WI38 (cell line): ENCODE measurements at regions not wholly inside any gene's neighbourhood (a gene's known extent, or its start where the extent isn't known, plus 50 kb on each side); places are given as distances from the start of the nearest gene placed in this dataset.

Source experiments
- H3K4me3 ChIP-seq: 2 replicates; pipeline ENCODE4 v1.5.1; 2011; ENCODE audit warnings: low read depth, mild to moderate bottlenecking, control low read depth, low read length
- TF ChIP-seq, protein P1 (sequence below): IDR thresholded peaks from 2 replicates; pipeline ENCODE4 v1.5.1; 2012; ENCODE audit warnings: low read depth, mild to moderate bottlenecking, control low read depth, low read length

DNA sequence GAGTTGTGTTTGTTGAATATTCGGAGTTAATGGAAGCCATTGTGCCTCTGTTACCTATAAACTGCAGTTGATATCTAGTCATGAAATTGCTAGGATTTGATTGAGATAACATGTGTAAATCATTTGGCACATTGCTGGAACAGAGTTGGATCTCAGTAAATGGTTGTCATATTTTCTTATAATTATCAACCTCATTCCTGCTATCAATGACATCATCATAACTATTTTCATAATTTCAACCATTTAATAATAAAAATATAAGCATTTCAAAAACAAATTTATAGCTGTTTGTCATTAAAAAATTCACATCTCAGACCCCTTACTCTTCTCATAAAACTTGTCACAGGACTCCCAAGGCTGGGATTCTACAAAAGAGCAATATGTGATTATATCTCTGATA lies 133.4 kb downstream of the PTGER3 start:
- H3K4me3 ChIP-seq = no peak overlapping the region
- TF ChIP-seq, protein P1, sequence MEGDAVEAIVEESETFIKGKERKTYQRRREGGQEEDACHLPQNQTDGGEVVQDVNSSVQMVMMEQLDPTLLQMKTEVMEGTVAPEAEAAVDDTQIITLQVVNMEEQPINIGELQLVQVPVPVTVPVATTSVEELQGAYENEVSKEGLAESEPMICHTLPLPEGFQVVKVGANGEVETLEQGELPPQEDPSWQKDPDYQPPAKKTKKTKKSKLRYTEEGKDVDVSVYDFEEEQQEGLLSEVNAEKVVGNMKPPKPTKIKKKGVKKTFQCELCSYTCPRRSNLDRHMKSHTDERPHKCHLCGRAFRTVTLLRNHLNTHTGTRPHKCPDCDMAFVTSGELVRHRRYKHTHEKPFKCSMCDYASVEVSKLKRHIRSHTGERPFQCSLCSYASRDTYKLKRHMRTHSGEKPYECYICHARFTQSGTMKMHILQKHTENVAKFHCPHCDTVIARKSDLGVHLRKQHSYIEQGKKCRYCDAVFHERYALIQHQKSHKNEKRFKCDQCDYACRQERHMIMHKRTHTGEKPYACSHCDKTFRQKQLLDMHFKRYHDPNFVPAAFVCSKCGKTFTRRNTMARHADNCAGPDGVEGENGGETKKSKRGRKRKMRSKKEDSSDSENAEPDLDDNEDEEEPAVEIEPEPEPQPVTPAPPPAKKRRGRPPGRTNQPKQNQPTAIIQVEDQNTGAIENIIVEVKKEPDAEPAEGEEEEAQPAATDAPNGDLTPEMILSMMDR = no peak

DNA sequence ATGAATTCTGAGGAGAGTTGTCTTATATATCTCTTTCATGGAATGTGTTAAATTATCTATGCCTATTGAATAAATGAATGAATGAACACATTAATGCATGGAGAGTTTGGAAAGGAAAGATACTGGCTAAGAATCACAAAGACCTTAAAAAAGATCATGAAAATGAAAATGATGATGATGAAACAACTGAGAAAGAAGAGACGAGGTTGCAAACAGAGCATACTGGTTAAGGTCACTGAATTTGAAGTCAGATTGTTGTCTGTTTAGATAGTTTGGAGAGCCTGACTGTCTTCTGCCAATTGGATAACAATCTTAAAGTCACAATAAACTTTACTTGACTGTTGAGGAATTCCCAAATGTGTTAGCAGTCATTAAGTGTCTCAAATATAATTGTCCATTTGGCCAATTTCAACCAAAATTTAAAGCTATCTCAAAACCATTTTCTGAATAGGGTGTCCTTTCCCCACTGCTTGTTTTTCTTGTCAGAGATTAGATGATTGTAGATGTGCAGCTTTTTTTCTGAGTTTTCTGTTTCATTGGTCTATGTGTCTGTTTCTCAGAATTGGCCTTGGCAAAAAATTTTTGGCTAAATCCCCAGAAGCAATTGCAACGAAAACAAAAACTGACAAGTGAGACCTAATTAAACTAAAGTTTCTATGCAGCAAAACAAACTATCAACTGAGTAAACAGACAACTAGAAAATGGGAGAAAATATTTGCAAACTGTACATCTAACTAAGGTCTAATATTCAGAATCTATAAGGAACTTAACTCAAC lies 132.2 kb downstream of the PTGER3 start:
- no peak overlapping the region for H3K4me3 ChIP-seq
- TF ChIP-seq, protein P1 = no peak

DNA sequence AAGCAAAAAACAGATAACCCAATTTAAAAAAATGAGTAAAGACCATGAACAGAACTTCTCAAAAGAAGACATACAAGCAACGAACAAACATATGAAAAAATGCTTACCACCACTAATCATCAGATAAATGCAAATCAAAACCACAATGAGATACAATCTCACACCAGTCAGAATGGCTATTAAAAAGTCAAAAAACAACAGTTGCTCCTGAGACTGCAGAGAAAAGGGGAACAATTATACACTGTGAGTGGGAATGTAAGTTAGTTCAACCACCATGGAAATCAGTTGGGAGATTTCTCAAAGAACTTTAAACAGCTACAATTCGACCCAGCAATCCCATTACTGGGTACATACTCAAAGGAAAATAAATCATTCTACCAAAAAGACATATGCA lies 131.6 kb downstream of the PTGER3 start:
- no peak overlapping the region for H3K4me3 ChIP-seq
- TF ChIP-seq, protein P1 = no peak

DNA sequence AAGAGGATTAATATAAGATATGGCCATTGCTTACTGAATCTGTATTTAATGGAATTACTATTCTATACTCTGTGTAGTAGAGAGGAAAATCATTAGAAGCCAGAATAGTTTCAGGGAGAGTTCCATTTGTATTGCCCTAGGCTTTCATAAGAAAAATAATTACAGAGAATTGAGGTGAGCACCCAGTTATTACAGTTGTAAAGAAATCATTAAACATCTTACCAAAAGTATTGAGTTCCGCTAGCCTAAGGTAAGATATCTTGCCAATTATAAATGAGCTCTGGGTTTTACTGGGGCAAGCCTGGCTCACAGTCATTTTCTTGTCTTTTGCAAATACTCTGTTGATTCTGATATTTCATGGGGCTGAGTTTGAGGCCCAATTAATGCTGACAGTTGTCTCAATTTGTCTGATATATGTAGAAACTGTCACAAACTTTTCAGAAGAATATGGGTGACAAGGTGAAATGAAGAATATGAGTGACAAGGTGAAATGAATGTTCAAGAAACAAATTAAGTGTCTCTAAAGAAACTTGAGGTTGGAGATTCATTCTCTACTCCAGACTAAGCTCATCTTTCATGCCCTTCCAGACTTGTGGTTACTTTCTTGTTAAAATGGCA lies 127.8 kb downstream of the PTGER3 start:
- TF ChIP-seq, protein P1 = no peak
- no peak overlapping the region for H3K4me3 ChIP-seq
